ENCODE measurements at regions not wholly inside any gene's neighbourhood (a gene's known extent, or its start where the extent isn't known, plus 50 kb on each side); places are given as distances from the start of the nearest gene placed in this dataset.

GRCh38 chr5:3068401-3068800 is 316.9 kb upstream of the IRX2 start:
- ChIA-PET CTCF (no interaction called here), POLR2A (no interaction called here), RAD21 (ENCODE audit: low non-redundant PET in 1 of 2, low total read pairs in 2 of 2, uncharacterized antibody in 2 of 2, unreplicated experiment in 2 of 2) (no interaction called here)
- Histone ChIP-seq H3K79me2 (ENCODE audit: insufficient read depth, low read length) (no peaks in the 10 kb centered on the region), H3K4me1 (ENCODE audit: control insufficient read depth in 1 of 2, insufficient read depth in 2 of 2, low read length in 2 of 2) (no peaks in the 10 kb centered on the region), H3K4me2 (ENCODE audit: low read length) (no peak overlapping the region), H4K20me1 (ENCODE audit: insufficient read depth) (no peaks in the 10 kb centered on the region), H2AFZ (ENCODE audit: low read depth, low read length, poor library complexity, severe bottlenecking) (no peak overlapping the region), H3K4me3 (replicated peaks in 1 of 2; ENCODE audit: low read depth in 1 of 2, low read length in 2 of 2) (no peak overlapping the region), H3K9me2 (ENCODE audit: insufficient read depth) (no peaks in the 10 kb centered on the region), H3K27ac (ENCODE audit: low read depth, low read length) (no peak overlapping the region), H3K9ac (ENCODE audit: low read length) (no peak overlapping the region), H3K36me3 (ENCODE audit: control insufficient read depth in 1 of 2, insufficient read depth in 2 of 2, low read length in 2 of 2) (no peaks in the 10 kb centered on the region), H3K27me3 (ENCODE audit: insufficient read depth, low read length) (no peaks in the 10 kb centered on the region), H3K9me3 (ENCODE audit: control insufficient read depth in 1 of 2, insufficient read depth in 1 of 2, low read depth in 1 of 2, low read length in 2 of 2) (peaks cover 14 to 36% of the 10 kb centered on the region in 2 experiments; a peak in 2 of 4 replicates)
- TF ChIP-seq EZH2 (IDR thresholded peaks at IDR 0.05) (no peak), CBX3 (IDR thresholded peaks at IDR 0.05; ENCODE audit: low read depth) (no peak), ZBTB33 (IDR thresholded peaks at IDR 0.05; ENCODE audit: extremely low read depth, insufficient replicate concordance, low read length) (no peak), ATF3 (IDR thresholded peaks at IDR 0.05) (no peak), ZNF274 (IDR thresholded peaks at IDR 0.05; ENCODE audit: low read depth, low read length) (no peak)
- DNase-seq (ENCODE audit: low read depth, low spot score), result no peak
- intact Hi-C loops (cut with micrococcal nuclease), result no loop called here
- no peak for ATAC-seq
- no TSS peak for BruUV-seq (replicated peaks)

- Histone ChIP-seq H3K9ac (ENCODE audit: low read length) (no peak overlapping the region), H3K79me2 (ENCODE audit: insufficient read depth, low read length) (no peaks in the 10 kb centered on the region), H3K36me3 (ENCODE audit: control insufficient read depth in 1 of 2, insufficient read depth in 2 of 2, low read length in 2 of 2) (no peaks in the 10 kb centered on the region), H3K27me3 (ENCODE audit: insufficient read depth, low read length) (no peaks in the 10 kb centered on the region), H4K20me1 (ENCODE audit: insufficient read depth) (no peaks in the 10 kb centered on the region), H3K4me2 (ENCODE audit: low read length) (no peak overlapping the region), H3K9me3 (ENCODE audit: control insufficient read depth in 1 of 2, insufficient read depth in 1 of 2, low read depth in 1 of 2, low read length in 2 of 2) (peaks cover 8 to 16% of the 10 kb centered on the region in 2 experiments; a peak in 2 of 4 replicates), H2AFZ (ENCODE audit: low read depth, low read length, poor library complexity, severe bottlenecking) (no peak overlapping the region), H3K27ac (ENCODE audit: low read depth, low read length) (no peak overlapping the region), H3K4me1 (ENCODE audit: control insufficient read depth in 1 of 2, insufficient read depth in 2 of 2, low read length in 2 of 2) (no peaks in the 10 kb centered on the region), H3K4me3 (replicated peaks in 1 of 2; ENCODE audit: low read depth in 1 of 2, low read length in 2 of 2) (no peak overlapping the region), H3K9me2 (ENCODE audit: insufficient read depth) (no peaks in the 10 kb centered on the region)
- RAD21 ChIA-PET (ENCODE audit: low non-redundant PET in 1 of 2, low total read pairs in 2 of 2, uncharacterized antibody in 2 of 2, unreplicated experiment in 2 of 2), result no interaction called here
- CTCF ChIA-PET, result no interaction called here
- POLR2A ChIA-PET, result no interaction called here
- DNase-seq (ENCODE audit: low read depth, low spot score) (no peak), ATAC-seq (no peak)
- no peak for TF ChIP-seq CBX3 (IDR thresholded peaks at IDR 0.05; ENCODE audit: low read depth)
- TF ChIP-seq TCF7L2 (IDR thresholded peaks at IDR 0.05; ENCODE audit: borderline replicate concordance, extremely low read depth, insufficient read depth, insufficient read length), result no peak
- TF ChIP-seq YY1 (IDR thresholded peaks at IDR 0.05; ENCODE audit: extremely low read depth, insufficient replicate concordance, low read depth, low read length), result no peak
- TF ChIP-seq SRF (IDR thresholded peaks at IDR 0.05; ENCODE audit: low read depth), result no peak
- TF ChIP-seq ZFX (IDR thresholded peaks at IDR 0.05), result no peak
- TF ChIP-seq EZH2 (IDR thresholded peaks at IDR 0.05), result no peak
- TF ChIP-seq CEBPB (IDR thresholded peaks at IDR 0.05; ENCODE audit: low read depth), result no peak
- no peak for TF ChIP-seq SP1 (IDR thresholded peaks at IDR 0.05; ENCODE audit: low read depth)
- no peak for TF ChIP-seq ZNF274 (IDR thresholded peaks at IDR 0.05; ENCODE audit: low read depth, low read length)
- no peak for TF ChIP-seq EGR1 (IDR thresholded peaks at IDR 0.05; ENCODE audit: low read depth)
- no peak for TF ChIP-seq FOSL1 (IDR thresholded peaks at IDR 0.05; ENCODE audit: low read depth)
- no peak for TF ChIP-seq POLR2A (IDR thresholded peaks at IDR 0.05; ENCODE audit: borderline replicate concordance, extremely low read depth, insufficient read depth, insufficient read length)
- intact Hi-C loops (cut with micrococcal nuclease), result no loop called here
- BruUV-seq (replicated peaks), result no TSS peak
These were observed 308.8 kb upstream of the IRX2 start for GRCh38 chr5:3060283-3060682.
